ENCODE measurements at regions not wholly inside any gene's neighbourhood (a gene's known extent, or its start where the extent isn't known, plus 50 kb on each side); places are given as distances from the start of the nearest gene placed in this dataset.
"Not testable (repeated sequence)": the region's sequence is repeated elsewhere in the genome, so short reads cannot be mapped to it uniquely, and the experiment has no call there.

DNA sequence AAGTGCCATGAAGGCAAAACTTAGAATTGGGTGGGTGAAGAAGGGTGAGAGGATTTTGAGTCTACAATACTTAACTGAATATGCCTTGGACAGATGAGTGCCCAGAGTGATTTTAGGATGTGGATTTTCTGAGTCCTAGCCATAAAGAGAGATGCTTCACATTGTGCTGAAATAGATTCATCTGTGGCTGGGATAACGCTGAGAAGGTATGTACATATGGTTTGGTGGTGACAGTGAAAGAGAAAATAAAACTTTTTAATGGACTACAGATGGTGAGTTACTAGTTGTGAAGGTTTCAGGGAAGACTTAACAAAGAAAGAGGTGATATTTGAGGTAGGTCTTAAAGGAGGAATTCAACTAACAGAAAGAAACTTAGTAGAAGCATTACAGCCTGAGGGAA is 265.8 kb downstream of the AKAIN1 start:
- H3K9ac ChIP-seq (ENCODE audit: low read depth in 1 of 2, low read length in 2 of 2), result no peak overlapping the region
- peaks cover 3 to 16% (median 4%) of the 10 kb centered on the region in 4 donors for H3K9me3 ChIP-seq (ENCODE audit: control insufficient read depth in 4 of 4, low read length in 3 of 4)
- TF ChIP-seq TAF1 (conservative IDR thresholded peaks at IDR 0.05) (no peak), NR2F2 (IDR thresholded peaks at IDR 0.05) (no peak), FOXA2 (IDR thresholded peaks at IDR 0.05) (no peak), SP1 (IDR thresholded peaks at IDR 0.05) (no peak), GABPA (IDR thresholded peaks at IDR 0.05 in 1 of 2, conservative IDR thresholded peaks at IDR 0.05 in 1 of 2) (no peak), JUND (IDR thresholded peaks at IDR 0.05) (no peak), EGR1 (IDR thresholded peaks at IDR 0.05; ENCODE audit: low read depth in 2 of 2) (no peak), RXRA (IDR thresholded peaks at IDR 0.05) (no peak)
- TF ChIP-seq, protein P1, sequence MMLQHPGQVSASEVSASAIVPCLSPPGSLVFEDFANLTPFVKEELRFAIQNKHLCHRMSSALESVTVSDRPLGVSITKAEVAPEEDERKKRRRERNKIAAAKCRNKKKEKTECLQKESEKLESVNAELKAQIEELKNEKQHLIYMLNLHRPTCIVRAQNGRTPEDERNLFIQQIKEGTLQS (IDR thresholded peaks at IDR 0.05), result no peak
- no peak overlapping the region for H3K27ac ChIP-seq (ENCODE audit: low read depth in 1 of 2, low read length in 2 of 2)
- no peaks in the 10 kb centered on the region for H3K36me3 ChIP-seq (ENCODE audit: control insufficient read depth in 4 of 4, insufficient read depth in 3 of 4, low read depth in 1 of 4, low read length in 3 of 4)
- DNase-seq (ENCODE audit: low spot score), result no peak
- no peak overlapping the region for H3K4me3 ChIP-seq (ENCODE audit: low read depth in 1 of 3, low read length in 3 of 3)
- H3K4me1 ChIP-seq (ENCODE audit: control insufficient read depth in 4 of 4, insufficient read depth in 4 of 4, low read length in 3 of 4), result no peaks in the 10 kb centered on the region
- 77% methylated on average over 1 of the region's 1 CpG for WGBS
- H3K27me3 ChIP-seq (ENCODE audit: control insufficient read depth in 4 of 4, insufficient read depth in 4 of 4, low read length in 3 of 4), result no peaks in the 10 kb centered on the region

DNA sequence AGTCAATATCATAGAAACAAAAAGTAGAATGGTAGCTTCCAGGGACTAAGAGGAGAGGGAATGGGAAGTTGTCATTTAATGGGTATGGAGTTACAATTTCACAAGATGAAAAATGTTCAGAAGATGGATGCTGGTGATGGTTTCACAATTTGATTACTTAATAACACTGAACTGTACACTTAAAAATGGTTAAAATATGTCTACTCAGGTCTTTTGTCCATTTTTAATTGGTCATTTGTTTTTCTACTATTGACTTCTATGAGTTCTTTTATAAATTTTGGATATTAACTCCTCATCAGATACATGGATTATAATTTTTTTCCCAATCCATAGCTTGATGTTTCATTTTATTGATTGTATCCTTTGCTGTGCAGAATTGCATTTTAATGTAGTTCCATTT is 275.5 kb downstream of the AKAIN1 start:
- Histone ChIP-seq H3K9me3 (ENCODE audit: control insufficient read depth in 4 of 4, low read length in 3 of 4) (no peaks in the 10 kb centered on the region), H3K27ac (ENCODE audit: low read depth in 1 of 2, low read length in 2 of 2) (no peak overlapping the region), H3K4me1 (ENCODE audit: control insufficient read depth in 4 of 4, insufficient read depth in 4 of 4, low read length in 3 of 4) (no peaks in the 10 kb centered on the region), H3K9ac (ENCODE audit: low read depth in 1 of 2, low read length in 2 of 2) (no peak overlapping the region), H3K4me3 (ENCODE audit: low read depth in 1 of 3, low read length in 3 of 3) (no peak overlapping the region), H3K36me3 (ENCODE audit: control insufficient read depth in 4 of 4, insufficient read depth in 3 of 4, low read depth in 1 of 4, low read length in 3 of 4) (no peaks in the 10 kb centered on the region), H3K27me3 (ENCODE audit: control insufficient read depth in 4 of 4, insufficient read depth in 4 of 4, low read length in 3 of 4) (no peaks in the 10 kb centered on the region)
- TF ChIP-seq RXRA (IDR thresholded peaks at IDR 0.05) (no peak), YY1 (IDR thresholded peaks at IDR 0.05) (no peak), HNF4G (IDR thresholded peaks at IDR 0.05) (no peak), RAD21 (IDR thresholded peaks at IDR 0.05) (no peak), GABPA (IDR thresholded peaks at IDR 0.05 in 1 of 2, conservative IDR thresholded peaks at IDR 0.05 in 1 of 2) (no peak), TAF1 (conservative IDR thresholded peaks at IDR 0.05) (no peak), EGR1 (IDR thresholded peaks at IDR 0.05; ENCODE audit: low read depth in 2 of 2) (no peak), HNF4A (conservative IDR thresholded peaks at IDR 0.05) (no peak), SP1 (IDR thresholded peaks at IDR 0.05) (no peak), FOXA2 (IDR thresholded peaks at IDR 0.05) (no peak), FOXA1 (IDR thresholded peaks at IDR 0.05) (no peak)
- TF ChIP-seq, protein P2, sequence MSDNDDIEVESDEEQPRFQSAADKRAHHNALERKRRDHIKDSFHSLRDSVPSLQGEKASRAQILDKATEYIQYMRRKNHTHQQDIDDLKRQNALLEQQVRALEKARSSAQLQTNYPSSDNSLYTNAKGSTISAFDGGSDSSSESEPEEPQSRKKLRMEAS (IDR thresholded peaks at IDR 0.05), result no peak
- TF ChIP-seq, protein P3, sequence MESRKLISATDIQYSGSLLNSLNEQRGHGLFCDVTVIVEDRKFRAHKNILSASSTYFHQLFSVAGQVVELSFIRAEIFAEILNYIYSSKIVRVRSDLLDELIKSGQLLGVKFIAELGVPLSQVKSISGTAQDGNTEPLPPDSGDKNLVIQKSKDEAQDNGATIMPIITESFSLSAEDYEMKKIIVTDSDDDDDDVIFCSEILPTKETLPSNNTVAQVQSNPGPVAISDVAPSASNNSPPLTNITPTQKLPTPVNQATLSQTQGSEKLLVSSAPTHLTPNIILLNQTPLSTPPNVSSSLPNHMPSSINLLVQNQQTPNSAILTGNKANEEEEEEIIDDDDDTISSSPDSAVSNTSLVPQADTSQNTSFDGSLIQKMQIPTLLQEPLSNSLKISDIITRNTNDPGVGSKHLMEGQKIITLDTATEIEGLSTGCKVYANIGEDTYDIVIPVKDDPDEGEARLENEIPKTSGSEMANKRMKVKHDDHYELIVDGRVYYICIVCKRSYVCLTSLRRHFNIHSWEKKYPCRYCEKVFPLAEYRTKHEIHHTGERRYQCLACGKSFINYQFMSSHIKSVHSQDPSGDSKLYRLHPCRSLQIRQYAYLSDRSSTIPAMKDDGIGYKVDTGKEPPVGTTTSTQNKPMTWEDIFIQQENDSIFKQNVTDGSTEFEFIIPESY (IDR thresholded peaks at IDR 0.05), result no peak
- TF ChIP-seq, protein P4, sequence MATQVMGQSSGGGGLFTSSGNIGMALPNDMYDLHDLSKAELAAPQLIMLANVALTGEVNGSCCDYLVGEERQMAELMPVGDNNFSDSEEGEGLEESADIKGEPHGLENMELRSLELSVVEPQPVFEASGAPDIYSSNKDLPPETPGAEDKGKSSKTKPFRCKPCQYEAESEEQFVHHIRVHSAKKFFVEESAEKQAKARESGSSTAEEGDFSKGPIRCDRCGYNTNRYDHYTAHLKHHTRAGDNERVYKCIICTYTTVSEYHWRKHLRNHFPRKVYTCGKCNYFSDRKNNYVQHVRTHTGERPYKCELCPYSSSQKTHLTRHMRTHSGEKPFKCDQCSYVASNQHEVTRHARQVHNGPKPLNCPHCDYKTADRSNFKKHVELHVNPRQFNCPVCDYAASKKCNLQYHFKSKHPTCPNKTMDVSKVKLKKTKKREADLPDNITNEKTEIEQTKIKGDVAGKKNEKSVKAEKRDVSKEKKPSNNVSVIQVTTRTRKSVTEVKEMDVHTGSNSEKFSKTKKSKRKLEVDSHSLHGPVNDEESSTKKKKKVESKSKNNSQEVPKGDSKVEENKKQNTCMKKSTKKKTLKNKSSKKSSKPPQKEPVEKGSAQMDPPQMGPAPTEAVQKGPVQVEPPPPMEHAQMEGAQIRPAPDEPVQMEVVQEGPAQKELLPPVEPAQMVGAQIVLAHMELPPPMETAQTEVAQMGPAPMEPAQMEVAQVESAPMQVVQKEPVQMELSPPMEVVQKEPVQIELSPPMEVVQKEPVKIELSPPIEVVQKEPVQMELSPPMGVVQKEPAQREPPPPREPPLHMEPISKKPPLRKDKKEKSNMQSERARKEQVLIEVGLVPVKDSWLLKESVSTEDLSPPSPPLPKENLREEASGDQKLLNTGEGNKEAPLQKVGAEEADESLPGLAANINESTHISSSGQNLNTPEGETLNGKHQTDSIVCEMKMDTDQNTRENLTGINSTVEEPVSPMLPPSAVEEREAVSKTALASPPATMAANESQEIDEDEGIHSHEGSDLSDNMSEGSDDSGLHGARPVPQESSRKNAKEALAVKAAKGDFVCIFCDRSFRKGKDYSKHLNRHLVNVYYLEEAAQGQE (IDR thresholded peaks at IDR 0.05), result no peak
- TF ChIP-seq, protein P5, sequence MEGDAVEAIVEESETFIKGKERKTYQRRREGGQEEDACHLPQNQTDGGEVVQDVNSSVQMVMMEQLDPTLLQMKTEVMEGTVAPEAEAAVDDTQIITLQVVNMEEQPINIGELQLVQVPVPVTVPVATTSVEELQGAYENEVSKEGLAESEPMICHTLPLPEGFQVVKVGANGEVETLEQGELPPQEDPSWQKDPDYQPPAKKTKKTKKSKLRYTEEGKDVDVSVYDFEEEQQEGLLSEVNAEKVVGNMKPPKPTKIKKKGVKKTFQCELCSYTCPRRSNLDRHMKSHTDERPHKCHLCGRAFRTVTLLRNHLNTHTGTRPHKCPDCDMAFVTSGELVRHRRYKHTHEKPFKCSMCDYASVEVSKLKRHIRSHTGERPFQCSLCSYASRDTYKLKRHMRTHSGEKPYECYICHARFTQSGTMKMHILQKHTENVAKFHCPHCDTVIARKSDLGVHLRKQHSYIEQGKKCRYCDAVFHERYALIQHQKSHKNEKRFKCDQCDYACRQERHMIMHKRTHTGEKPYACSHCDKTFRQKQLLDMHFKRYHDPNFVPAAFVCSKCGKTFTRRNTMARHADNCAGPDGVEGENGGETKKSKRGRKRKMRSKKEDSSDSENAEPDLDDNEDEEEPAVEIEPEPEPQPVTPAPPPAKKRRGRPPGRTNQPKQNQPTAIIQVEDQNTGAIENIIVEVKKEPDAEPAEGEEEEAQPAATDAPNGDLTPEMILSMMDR (IDR thresholded peaks at IDR 0.05; ENCODE audit: low read depth, low read length, missing input control), result no peak
- DNase-seq (ENCODE audit: low spot score), result no peak

DNA sequence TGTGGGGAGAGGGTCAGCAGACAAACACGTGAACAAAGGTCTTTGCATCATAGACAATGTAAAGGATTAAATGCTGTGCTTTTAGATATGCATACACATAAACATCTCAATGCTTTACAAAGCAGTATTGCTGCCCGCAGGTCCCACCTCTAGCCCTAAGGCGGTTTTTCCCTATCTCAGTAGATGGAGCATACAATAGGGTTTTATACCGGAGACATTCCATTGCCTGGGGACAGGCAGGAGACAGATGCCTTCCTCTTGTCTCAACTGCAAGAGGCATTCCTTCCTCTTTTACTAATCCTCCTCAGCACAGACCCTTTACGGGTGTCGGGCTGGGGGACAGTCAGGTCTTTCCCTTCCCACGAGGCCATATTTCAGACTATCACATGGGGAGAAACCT is 279.5 kb downstream of the AKAIN1 start:
- H3K9ac ChIP-seq (ENCODE audit: low read depth in 1 of 2, low read length in 2 of 2); H3K4me3 ChIP-seq (ENCODE audit: low read depth in 1 of 3, low read length in 3 of 3); H3K4me1 ChIP-seq (ENCODE audit: control insufficient read depth in 4 of 4, insufficient read depth in 4 of 4, low read length in 3 of 4); H3K27ac ChIP-seq (ENCODE audit: low read depth in 1 of 2, low read length in 2 of 2); DNase-seq (ENCODE audit: low spot score); H3K9me3 ChIP-seq (ENCODE audit: control insufficient read depth in 4 of 4, low read length in 3 of 4); H3K27me3 ChIP-seq (ENCODE audit: control insufficient read depth in 4 of 4, insufficient read depth in 4 of 4, low read length in 3 of 4); H3K36me3 ChIP-seq (ENCODE audit: control insufficient read depth in 4 of 4, insufficient read depth in 3 of 4, low read depth in 1 of 4, low read length in 3 of 4): not testable (repeated sequence)
- WGBS, result 67% methylated on average over 4 of the region's 7 CpGs

Measured in liver (tissue), 8 donors.